WTC11 (cell line): ENCODE measurements at regions not wholly inside any gene's neighbourhood (a gene's known extent, or its start where the extent isn't known, plus 50 kb on each side); places are given as distances from the start of the nearest gene placed in this dataset.

Experiments used
- CREB1 ChIP-seq: sonication (generic); formaldehyde crosslinking; IDR thresholded peaks from 2 replicates; pipeline ENCODE4 v1.8.0; 2023; ENCODE audit warnings: mild to moderate bottlenecking, missing genetic modification reagents
- CTCF ChIP-seq: fragments of 200-600 bp; IDR thresholded peaks from 2 replicates; pipeline ENCODE4 v1.8.0; 2022; ENCODE audit warnings: antibody characterized with exemption
- E2F1 ChIP-seq: sonication (generic); formaldehyde crosslinking; IDR thresholded peaks from 2 replicates; pipeline ENCODE4 v1.8.0; 2022; ENCODE audit warnings: mild to moderate bottlenecking, missing genetic modification reagents
- E2F5 ChIP-seq: sonication (generic); formaldehyde crosslinking; IDR thresholded peaks from 2 replicates; pipeline ENCODE4 v1.8.1; 2022; ENCODE audit warnings: mild to moderate bottlenecking, moderate library complexity, missing genetic modification reagents
- IRF2 ChIP-seq: sonication (generic); formaldehyde crosslinking; IDR thresholded peaks from 2 replicates; pipeline ENCODE4 v1.8.0; 2022; ENCODE audit warnings: low read depth, missing genetic modification reagents, borderline replicate concordance
- KAT7 ChIP-seq: sonication (generic); formaldehyde crosslinking; IDR thresholded peaks from 2 replicates; pipeline ENCODE4 v1.8.1; 2023; ENCODE audit warnings: missing genetic modification reagents, mild to moderate bottlenecking, borderline replicate concordance

GRCh38 chrX:83966347-83966746 lies 105.4 kb downstream of the CYLC1 start:
- no peak for TF ChIP-seq IRF2 (CRISPR knock-in tag)
- no peak for TF ChIP-seq KAT7 (CRISPR knock-in tag)
- no peak for TF ChIP-seq CREB1 (CRISPR knock-in tag)
- no peak for TF ChIP-seq E2F1 (CRISPR knock-in tag)
- TF ChIP-seq CTCF = no peak
- TF ChIP-seq E2F5 (CRISPR knock-in tag) = no peak
